Prostate gland (tissue), 2 donors: ENCODE measurements at regions not wholly inside any gene's neighbourhood (a gene's known extent, or its start where the extent isn't known, plus 50 kb on each side); places are given as distances from the start of the nearest gene placed in this dataset.

Experiments used
- DNase-seq: peaks from one replicate; pipeline ENCODE4 v3.0.0-alpha.2; 2019; ENCODE audit warnings: low spot score
- H3K27ac ChIP-seq, 2 donors: fragments of 200-600 bp; sonication (generic); 2 replicates each; pipeline ENCODE4 v1.5.1; 2017 to 2019
- H3K27me3 ChIP-seq: fragments of 200-600 bp; sonication (generic); replicated peaks from 2 replicates; pipeline ENCODE4 v1.5.1; 2019; ENCODE audit not compliant: insufficient read depth
- H3K36me3 ChIP-seq, 2 donors: fragments of 200-600 bp; sonication (generic); 1 replicate in 1 of 2; 2 replicates in 1 of 2; pipeline versions ENCODE4 v1.5.1 to v1.8.1; 2017 to 2019
- H3K4me1 ChIP-seq: fragments of 200-600 bp; sonication (generic); replicated peaks from 2 replicates; pipeline ENCODE4 v1.5.1; 2019
- H3K4me3 ChIP-seq, 2 donors: fragments of 200-600 bp; sonication (generic); 2 replicates each; pipeline ENCODE4 v1.5.1; 2017 to 2019
- H3K9me3 ChIP-seq: fragments of 200-600 bp; sonication (generic); 2 replicates; pipeline ENCODE4 v1.5.1; 2017
- CTCF ChIP-seq, 4 experiments: fragments of 200-600 bp in 2 of 4; fragments of 450-650 bp in 2 of 4; sonication (generic) in 2 of 4; IDR thresholded peaks; 1 replicate in 3 of 4; 2 replicates in 1 of 4; pipeline ENCODE4 v1.5.1; 2016 to 2019; ENCODE audit warnings: antibody characterized with exemption in 4 of 4, mild to moderate bottlenecking in 2 of 4, moderate library complexity in 2 of 4
- POLR2A ChIP-seq: fragments of 450-650 bp; IDR thresholded peaks from one replicate; pipeline ENCODE4 v1.6.1; 2016; ENCODE audit warnings: antibody characterized with exemption, mild to moderate bottlenecking
- POLR2AphosphoS5 ChIP-seq: sonication (generic); formaldehyde crosslinking; IDR thresholded peaks from one replicate; pipeline ENCODE4 v1.6.1; 2017; ENCODE audit warnings: antibody characterized with exemption
- WGBS: methylation state at CpG from one replicate; pipeline ENCODE4 v1.1.5; 2018; 5-methylcytosine and 5-hydroxymethylcytosine counted together
- intact Hi-C: fragments of 100-400 bp; cut with DNase I; formaldehyde crosslinking; loops from one replicate; pipeline ENCODE4 v1.14.2; 2022

- Histone ChIP-seq H3K9me3 (no peaks in the 10 kb centered on the region), H3K4me1 (no peaks in the 10 kb centered on the region), H3K36me3 (no peaks in the 10 kb centered on the region), H3K4me3 (no peak overlapping the region), H3K27ac (no peak overlapping the region), H3K27me3 (no peaks in the 10 kb centered on the region)
- intact Hi-C loops = loop anchor here (10.0 kb wide), 1 partner anchor 993 kb away; the partner anchor contains the start of gene BDNF
- WGBS = 76% methylated on average over 5 of the region's 5 CpGs
- no peak for TF ChIP-seq POLR2A
- TF ChIP-seq POLR2AphosphoS5 = peak; percentile 9
- peak; percentile 49 to 73 (median 58) for TF ChIP-seq CTCF (IDR thresholded peaks at IDR 0.05)
- peak; percentile 19 for DNase-seq
These were observed 590.0 kb downstream of the METTL15 start for GRCh38 chr11:28697920-28698827.

GRCh38 chr11:28696591-28696990, 588.4 kb downstream of the METTL15 start:
- no peaks in the 10 kb centered on the region for H3K4me1 ChIP-seq
- H3K27me3 ChIP-seq = no peaks in the 10 kb centered on the region
- 73% methylated on average over 1 of the region's 1 CpG for WGBS
- TF ChIP-seq POLR2AphosphoS5 = no peak
- no peak for TF ChIP-seq CTCF (IDR thresholded peaks at IDR 0.05)
- TF ChIP-seq POLR2A = no peak
- no peaks in the 10 kb centered on the region for H3K36me3 ChIP-seq
- no peak overlapping the region for H3K27ac ChIP-seq
- no peak overlapping the region for H3K4me3 ChIP-seq
- no peak for DNase-seq
- intact Hi-C loops = loop anchor here (10.0 kb wide), 1 partner anchor 992 kb away; the partner anchor contains the start of gene BDNF
- H3K9me3 ChIP-seq = no peaks in the 10 kb centered on the region

- no peak overlapping the region for H3K27ac ChIP-seq
These were observed 582.6 kb downstream of the METTL15 start for GRCh38 chr11:28690746-28691145.

GRCh38 chr11:28684011-28684586, 575.9 kb downstream of the METTL15 start:
- Histone ChIP-seq H3K4me3 (no peak overlapping the region), H3K27ac (no peak overlapping the region), H3K36me3 (no peaks in the 10 kb centered on the region), H3K27me3 (no peaks in the 10 kb centered on the region), H3K4me1 (no peaks in the 10 kb centered on the region), H3K9me3 (no peaks in the 10 kb centered on the region)
- 56% methylated on average over 4 of the region's 4 CpGs for WGBS
- intact Hi-C loops = no loop called here
- DNase-seq = no peak
- TF ChIP-seq POLR2A (no peak), POLR2AphosphoS5 (no peak), CTCF (IDR thresholded peaks at IDR 0.05) (no peak)

More at GRCh38 chr11:28690746-28691145, 582.6 kb downstream of the METTL15 start:
- TF ChIP-seq CTCF (IDR thresholded peaks at IDR 0.05) (no peak), POLR2A (no peak), POLR2AphosphoS5 (no peak)
- DNase-seq = no peak
- Histone ChIP-seq H3K9me3 (no peaks in the 10 kb centered on the region), H3K36me3 (no peaks in the 10 kb centered on the region), H3K27me3 (no peaks in the 10 kb centered on the region), H3K4me3 (no peak overlapping the region), H3K4me1 (no peaks in the 10 kb centered on the region)
- intact Hi-C loops = loop anchor here (10.0 kb wide), 1 partner anchor 986 kb away; the partner anchor contains the start of gene BDNF
- 86% methylated on average over 2 of the region's 2 CpGs for WGBS
